Skeletal muscle tissue (tissue), 3 donors: ENCODE measurements at regions not wholly inside any gene's neighbourhood (a gene's known extent, or its start where the extent isn't known, plus 50 kb on each side); places are given as distances from the start of the nearest gene placed in this dataset.

Experiments
- H3K27ac ChIP-seq: one replicate; pipeline ENCODE4 v1.7.0; 2013; ENCODE audit warnings: mild to moderate bottlenecking, low read depth, low read length, inconsistent platforms
- H3K27me3 ChIP-seq, 3 donors: one replicate each; pipeline ENCODE4 v1.7.0; 2013; ENCODE audit warnings: low read length in 3 of 3; ENCODE audit not compliant: control insufficient read depth in 3 of 3, insufficient read depth in 3 of 3
- H3K36me3 ChIP-seq, 3 donors: one replicate each; pipeline ENCODE4 v1.7.0; 2013; ENCODE audit warnings: low read length in 3 of 3; ENCODE audit not compliant: control insufficient read depth in 3 of 3, insufficient read depth in 3 of 3
- H3K4me1 ChIP-seq, 3 donors: one replicate each; pipeline ENCODE4 v1.7.0; 2013; ENCODE audit warnings: low read length in 3 of 3, mild to moderate bottlenecking in 3 of 3; ENCODE audit not compliant: control insufficient read depth in 3 of 3, insufficient read depth in 3 of 3
- H3K4me3 ChIP-seq, 3 donors: one replicate each; pipeline ENCODE4 v1.7.0; 2013; ENCODE audit warnings: low read length in 3 of 3
- H3K9ac ChIP-seq, 3 donors: one replicate each; pipeline ENCODE4 v1.7.0; 2013; ENCODE audit warnings: low read length in 3 of 3, mild to moderate bottlenecking in 3 of 3, moderate library complexity in 2 of 3, low read depth in 1 of 3
- H3K9me3 ChIP-seq, 3 donors: one replicate each; pipeline ENCODE4 v1.7.0; 2013; ENCODE audit warnings: low read length in 3 of 3; ENCODE audit not compliant: control insufficient read depth in 3 of 3
- donor health status: Osteomylitis.

DNA sequence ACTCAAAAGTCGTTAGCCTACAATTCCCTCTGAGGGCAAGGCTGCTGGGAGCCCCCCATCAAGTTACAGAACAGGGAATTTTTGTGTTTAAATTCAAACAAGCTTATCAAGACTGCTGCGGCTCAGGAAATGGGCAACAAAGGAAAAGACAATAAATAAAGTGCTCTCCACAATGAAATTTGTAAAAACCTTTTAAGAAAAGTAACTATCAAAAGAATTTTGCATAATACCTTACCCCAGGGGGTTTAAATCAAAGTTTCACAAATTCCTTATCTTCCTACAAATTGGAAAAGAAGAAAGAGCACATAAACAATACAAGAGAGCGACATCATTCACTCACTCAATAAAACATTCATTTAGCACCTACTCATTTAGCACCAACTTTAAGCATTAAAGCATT lies 97.9 kb upstream of the CCDC160 start:
- H3K9me3 ChIP-seq, result no peaks in the 10 kb centered on the region

DNA sequence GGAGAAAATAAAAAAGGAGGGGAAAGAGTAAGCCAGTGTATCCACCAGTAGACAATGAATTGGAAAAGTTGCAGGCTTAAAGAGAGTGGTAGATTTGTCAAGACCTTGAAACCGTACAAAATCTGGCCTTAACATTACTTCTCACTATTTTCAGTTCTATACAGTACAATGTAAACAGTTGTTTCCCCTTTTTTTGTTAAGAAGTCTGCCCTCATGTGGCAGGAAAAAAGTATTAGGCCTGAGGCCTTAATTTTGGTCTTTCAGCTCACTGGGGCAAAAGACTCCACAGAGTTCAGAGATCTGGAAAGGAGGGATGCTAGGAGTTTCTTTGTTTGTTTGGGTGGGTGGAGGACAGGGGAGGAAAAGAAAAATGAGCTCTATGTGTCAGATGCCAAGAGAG lies 92.8 kb upstream of the CCDC160 start:
- Histone ChIP-seq H3K27me3 (no peaks in the 10 kb centered on the region), H3K9ac (no peak overlapping the region), H3K4me3 (no peak overlapping the region), H3K9me3 (no peaks in the 10 kb centered on the region), H3K27ac (no peak overlapping the region), H3K4me1 (no peaks in the 10 kb centered on the region), H3K36me3 (no peaks in the 10 kb centered on the region)

More for the DNA sequence above, 97.9 kb upstream of the CCDC160 start:
- Histone ChIP-seq H3K27me3 (peaks cover 0 to 5% (median 0%) of the 10 kb centered on the region in 3 donors), H3K4me3 (no peak overlapping the region), H3K9ac (no peak overlapping the region), H3K27ac (no peak overlapping the region), H3K36me3 (no peaks in the 10 kb centered on the region), H3K4me1 (no peaks in the 10 kb centered on the region)

DNA sequence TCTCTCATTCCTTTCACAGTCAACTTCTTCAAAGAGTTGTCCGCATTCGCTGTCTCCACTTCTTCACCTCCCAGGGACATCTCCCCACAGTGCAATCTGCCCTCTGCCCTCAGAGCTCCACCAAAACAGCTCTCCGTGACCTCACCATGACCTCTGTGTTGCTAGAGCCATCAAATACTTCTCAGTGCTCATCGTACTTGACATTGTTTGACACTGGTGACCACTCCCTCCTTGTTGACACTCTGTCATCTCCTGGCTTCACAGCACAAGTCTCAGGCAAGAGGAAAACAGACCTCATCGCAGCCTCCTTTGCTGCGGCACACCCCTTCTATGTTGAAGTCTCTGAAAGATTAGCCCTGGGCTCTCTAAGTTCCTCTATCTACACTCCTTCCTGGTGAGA lies 90.5 kb upstream of the CCDC160 start:
- Histone ChIP-seq H3K4me3 (no peak overlapping the region), H3K36me3 (no peaks in the 10 kb centered on the region), H3K4me1 (no peaks in the 10 kb centered on the region), H3K27ac (no peak overlapping the region), H3K27me3 (no peaks in the 10 kb centered on the region), H3K9ac (no peak overlapping the region), H3K9me3 (no peaks in the 10 kb centered on the region)

DNA sequence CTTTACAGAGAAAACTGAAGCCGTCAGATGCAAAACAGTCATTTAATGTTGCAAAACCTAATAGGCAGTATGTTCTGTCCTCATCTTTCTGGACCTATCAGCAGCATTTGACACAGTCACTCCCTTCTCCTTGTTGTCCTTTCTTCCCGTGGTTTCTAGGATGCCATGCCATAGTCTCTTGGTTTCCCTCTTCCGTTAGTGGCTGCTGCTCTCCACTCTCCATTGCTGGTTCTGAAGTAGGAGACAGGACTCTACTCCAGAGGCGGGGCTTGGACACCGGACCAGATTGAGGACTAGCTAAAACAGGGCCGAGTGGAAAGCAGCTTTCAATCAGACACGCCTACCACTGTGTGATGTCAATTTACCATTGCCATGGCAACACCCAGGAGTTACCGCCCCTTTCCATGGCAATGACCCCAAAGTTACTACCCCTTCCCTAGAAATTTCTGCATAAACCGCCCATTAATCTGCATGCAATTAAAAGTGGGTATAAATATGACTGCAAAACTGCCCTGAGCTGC lies 88.8 kb upstream of the CCDC160 start:
- peak overlapping the region in 2 of 3 donors; percentile 32 to 51 for H3K4me3 ChIP-seq

DNA sequence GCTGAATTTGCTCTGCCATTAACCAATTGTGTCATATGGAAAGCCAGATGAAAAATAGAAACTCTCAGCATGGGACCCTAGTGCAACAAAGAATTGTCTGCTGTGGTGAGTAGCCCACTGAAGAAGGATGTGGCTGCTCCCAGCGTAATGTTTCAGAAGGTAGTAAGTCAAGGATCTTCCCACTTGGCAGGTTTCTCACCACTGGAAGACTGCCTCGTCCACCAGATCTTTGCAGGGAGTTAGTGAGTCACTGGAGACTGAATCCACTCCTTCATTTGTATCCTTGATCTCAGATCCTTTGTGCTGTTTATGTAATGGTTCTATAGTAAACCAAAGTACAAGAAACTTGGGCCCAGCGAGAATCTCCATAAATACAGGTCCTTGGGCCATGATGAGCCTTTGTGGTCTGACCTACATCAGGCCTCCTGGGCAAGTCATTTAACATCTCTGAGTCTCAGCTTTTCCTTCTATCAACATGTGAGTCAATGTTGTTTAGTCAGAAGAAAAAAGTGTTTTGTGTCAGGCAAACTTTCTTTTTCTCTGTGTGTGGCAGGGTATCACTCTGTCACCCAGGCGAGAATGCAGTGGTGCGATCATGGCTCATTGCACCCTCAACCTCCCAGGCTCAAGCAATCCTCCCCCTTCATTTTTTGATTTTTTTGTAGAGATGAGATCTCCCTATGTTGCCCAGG lies 78.0 kb upstream of the CCDC160 start:
- H3K4me3 ChIP-seq, result no peak overlapping the region
- H3K9me3 ChIP-seq, result no peaks in the 10 kb centered on the region
- no peak overlapping the region for H3K27ac ChIP-seq
- H3K4me1 ChIP-seq, result no peaks in the 10 kb centered on the region
- peaks cover 0 to 3% (median 0%) of the 10 kb centered on the region in 3 donors for H3K27me3 ChIP-seq
- no peaks in the 10 kb centered on the region for H3K36me3 ChIP-seq
- H3K9ac ChIP-seq, result no peak overlapping the region

More for the DNA sequence above, 88.8 kb upstream of the CCDC160 start:
- Histone ChIP-seq H3K9ac (no peak overlapping the region), H3K27ac (no peak overlapping the region), H3K4me1 (no peaks in the 10 kb centered on the region), H3K27me3 (no peaks in the 10 kb centered on the region), H3K9me3 (no peaks in the 10 kb centered on the region), H3K36me3 (no peaks in the 10 kb centered on the region)

DNA sequence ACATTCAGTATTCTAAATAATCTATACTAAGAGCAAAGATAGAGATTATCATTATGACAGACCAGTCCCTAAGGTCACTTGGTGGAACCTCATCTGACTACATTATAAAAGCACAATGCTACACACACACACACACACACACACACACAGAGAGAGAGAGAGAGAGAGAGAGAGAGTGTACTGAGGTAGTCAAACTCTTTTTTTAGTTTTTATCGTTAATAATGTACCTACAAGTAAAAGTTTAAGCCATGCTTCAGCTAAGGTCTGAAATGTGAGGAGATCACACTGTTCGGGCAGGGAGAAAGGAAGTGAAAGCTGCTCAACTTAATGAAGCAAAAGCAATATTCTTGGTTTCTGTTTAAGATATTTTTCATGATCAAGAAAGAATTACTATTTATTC lies 75.8 kb upstream of the CCDC160 start:
- Histone ChIP-seq H3K4me1 (no peaks in the 10 kb centered on the region), H3K27me3 (peaks cover 0 to 3% (median 0%) of the 10 kb centered on the region in 3 donors), H3K4me3 (no peak overlapping the region), H3K9ac (no peak overlapping the region), H3K36me3 (no peaks in the 10 kb centered on the region), H3K27ac (no peak overlapping the region), H3K9me3 (no peaks in the 10 kb centered on the region)

DNA sequence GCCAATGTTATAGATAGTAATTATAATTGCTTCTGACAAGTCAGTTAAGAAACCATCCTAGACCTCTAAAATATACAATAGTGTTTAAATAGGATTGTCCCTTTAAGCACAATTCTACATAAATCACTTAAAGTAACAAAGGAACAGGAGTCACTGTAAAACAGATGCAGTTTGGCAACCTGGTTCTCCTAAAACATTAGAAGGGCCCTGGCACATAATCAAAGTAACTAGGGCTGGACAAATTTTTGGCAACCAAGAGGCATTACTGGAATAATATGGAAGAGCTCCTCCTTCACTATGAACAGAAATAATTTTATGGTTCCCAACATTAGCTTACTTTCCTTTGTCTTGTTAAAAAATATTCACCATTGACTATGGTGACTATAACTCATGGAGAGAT lies 75.0 kb upstream of the CCDC160 start:
- no peaks in the 10 kb centered on the region for H3K4me1 ChIP-seq
- no peaks in the 10 kb centered on the region for H3K9me3 ChIP-seq
- H3K9ac ChIP-seq, result no peak overlapping the region
- H3K36me3 ChIP-seq, result no peaks in the 10 kb centered on the region
- H3K27me3 ChIP-seq, result no peaks in the 10 kb centered on the region
- H3K4me3 ChIP-seq, result no peak overlapping the region
- no peak overlapping the region for H3K27ac ChIP-seq

DNA sequence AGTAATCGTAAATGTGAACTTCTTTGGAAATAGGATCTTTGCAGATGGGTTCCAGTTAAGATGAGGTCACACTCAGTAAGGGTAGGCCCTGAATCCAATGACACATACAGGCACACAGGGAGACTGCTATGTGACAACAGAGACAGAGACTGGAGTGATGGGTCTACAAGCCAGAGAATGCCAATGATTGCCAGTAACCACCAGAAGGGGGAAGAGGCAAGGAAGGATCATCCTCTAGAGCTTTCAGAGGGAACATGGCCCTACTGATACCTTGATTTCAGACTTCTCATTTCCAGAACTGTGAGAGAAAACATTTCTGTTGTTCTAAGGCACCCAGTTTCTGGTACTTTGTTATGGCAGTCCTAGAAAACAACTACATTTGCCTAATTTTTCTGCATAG lies 73.1 kb upstream of the CCDC160 start:
- Histone ChIP-seq H3K4me3 (no peak overlapping the region), H3K9me3 (no peaks in the 10 kb centered on the region), H3K27me3 (no peaks in the 10 kb centered on the region), H3K27ac (no peak overlapping the region), H3K9ac (no peak overlapping the region), H3K4me1 (no peaks in the 10 kb centered on the region), H3K36me3 (no peaks in the 10 kb centered on the region)

DNA sequence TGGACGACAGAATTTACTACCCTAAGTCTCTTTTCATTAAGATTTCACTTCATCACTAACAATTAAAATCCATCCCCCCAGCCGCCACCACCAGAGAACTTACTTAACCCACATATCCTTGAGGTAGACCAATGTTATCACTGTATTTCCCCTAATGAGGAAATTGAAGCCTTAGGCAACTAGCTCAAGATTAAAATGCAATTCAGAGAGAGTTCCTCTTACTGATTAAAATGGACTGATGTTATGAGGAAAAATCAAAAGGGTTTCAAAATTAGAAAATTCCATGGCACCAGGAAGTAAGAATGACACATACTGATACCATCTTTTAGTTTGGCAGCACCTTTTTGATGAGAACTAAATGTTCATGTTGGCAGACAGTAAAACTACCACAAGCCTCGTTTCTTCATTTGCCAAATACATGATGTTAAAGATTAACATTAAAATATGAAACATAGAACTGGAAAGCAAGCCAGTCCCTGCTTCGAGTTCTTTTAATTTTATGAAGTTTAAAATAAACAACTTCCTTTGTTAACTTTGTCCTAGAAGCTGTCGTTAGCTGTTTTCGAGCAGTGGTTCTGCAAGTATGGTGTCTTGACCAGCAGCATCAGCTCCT lies 69.3 kb upstream of the CCDC160 start:
- peaks cover 0 to 2% (median 0%) of the 10 kb centered on the region in 3 donors for H3K27me3 ChIP-seq
- H3K9ac ChIP-seq, result no peak overlapping the region
- no peak overlapping the region for H3K27ac ChIP-seq

More for the DNA sequence above, 69.3 kb upstream of the CCDC160 start:
- Histone ChIP-seq H3K9me3 (no peaks in the 10 kb centered on the region), H3K4me3 (no peak overlapping the region), H3K36me3 (no peaks in the 10 kb centered on the region), H3K4me1 (no peaks in the 10 kb centered on the region)
